ENCODE measurements at regions not wholly inside any gene's neighbourhood (a gene's known extent, or its start where the extent isn't known, plus 50 kb on each side); places are given as distances from the start of the nearest gene placed in this dataset.

- ChIA-PET POLR2A (no interaction called here), CTCF (no interaction called here)
These were observed 195.2 kb downstream of the TLE3 start for GRCh38 chr15:69902414-69903062.

GRCh38 chr15:69903470-69904469, 193.9 kb downstream of the TLE3 start:
- ChIA-PET CTCF (no interaction called here), POLR2A (no interaction called here)

DNA sequence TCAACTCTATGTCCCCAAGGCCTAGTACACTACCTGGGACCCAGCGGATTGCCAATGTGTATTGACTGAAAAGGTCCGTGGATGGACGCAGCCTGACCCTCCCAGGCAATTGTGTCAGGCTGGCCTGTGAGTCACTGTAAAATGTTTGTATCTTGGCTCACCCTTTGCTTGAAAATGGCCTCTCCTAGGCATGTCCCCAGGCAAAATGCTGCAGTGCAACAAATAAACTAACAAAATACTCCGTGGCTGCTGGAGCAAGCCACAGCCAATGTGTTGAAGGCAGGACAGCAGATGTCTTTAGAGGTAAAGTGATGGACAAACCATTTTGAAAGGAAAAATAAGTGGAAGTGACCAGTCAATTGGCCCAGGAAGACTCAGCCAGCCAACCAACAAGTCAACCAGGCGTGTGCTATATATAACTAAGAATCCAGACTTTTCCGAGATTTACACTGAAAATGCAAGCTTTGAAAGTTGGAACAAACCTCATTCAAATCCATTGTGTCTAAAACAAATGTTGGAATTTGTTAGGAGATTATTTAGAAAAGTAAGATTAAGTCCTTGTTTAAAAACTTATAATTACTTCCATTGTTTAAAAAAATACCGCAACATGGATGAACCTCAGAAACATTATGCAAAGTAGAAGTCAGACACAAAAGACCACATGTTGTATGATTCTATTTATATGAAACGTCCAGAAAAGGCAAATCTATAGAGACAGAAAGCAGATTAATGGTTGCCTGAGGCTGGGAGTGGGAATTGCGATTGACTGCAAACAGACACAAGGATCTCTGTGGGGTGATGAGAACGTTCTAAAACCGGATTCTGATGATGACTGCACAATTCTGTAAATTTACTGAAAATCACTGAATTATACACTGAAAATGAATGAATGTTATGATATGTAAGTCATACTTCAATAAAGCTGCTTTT, 191.2 kb downstream of the TLE3 start:
- ChIA-PET CTCF (no interaction called here), POLR2A (no interaction called here)

GRCh38 chr15:69908060-69908459, 189.7 kb downstream of the TLE3 start:
- CTCF ChIA-PET, result no interaction called here
- POLR2A ChIA-PET, result no interaction called here

- POLR2A ChIA-PET, result no interaction called here
- CTCF ChIA-PET, result no interaction called here
These were observed 188.9 kb downstream of the TLE3 start for GRCh38 chr15:69908590-69909420.

GRCh38 chr15:69909719-69910444, 187.8 kb downstream of the TLE3 start:
- POLR2A ChIA-PET, result no interaction called here
- CTCF ChIA-PET, result no interaction called here

GRCh38 chr15:69910514-69910913, 187.2 kb downstream of the TLE3 start:
- POLR2A ChIA-PET, result no interaction called here
- CTCF ChIA-PET, result no interaction called here

DNA sequence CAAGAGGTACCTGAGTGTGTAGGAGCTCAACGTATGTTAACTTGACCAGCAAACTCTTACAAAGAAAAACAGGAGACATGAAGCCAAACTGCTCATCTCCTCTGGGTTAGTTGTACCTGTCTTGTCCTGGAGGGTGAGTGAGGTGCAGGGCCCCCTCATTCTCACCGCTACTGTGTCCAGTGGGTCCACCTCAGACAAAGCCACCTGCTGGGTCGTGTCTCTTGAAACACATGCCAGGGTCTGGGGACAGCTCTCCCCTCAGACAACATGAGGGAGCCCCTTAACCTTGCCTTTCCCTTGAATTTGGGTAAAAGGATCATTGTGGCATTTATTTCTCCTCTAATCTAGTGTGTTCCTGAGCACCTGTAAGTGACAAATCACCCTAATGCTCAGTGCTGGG, 185.6 kb downstream of the TLE3 start:
- ChIA-PET POLR2A (interaction anchor here (0.6 kb wide), 2 partner anchors 76 to 225 kb away, joined by 3 read pairs; no protein-coding TSS in a partner anchor), CTCF (no interaction called here)

DNA sequence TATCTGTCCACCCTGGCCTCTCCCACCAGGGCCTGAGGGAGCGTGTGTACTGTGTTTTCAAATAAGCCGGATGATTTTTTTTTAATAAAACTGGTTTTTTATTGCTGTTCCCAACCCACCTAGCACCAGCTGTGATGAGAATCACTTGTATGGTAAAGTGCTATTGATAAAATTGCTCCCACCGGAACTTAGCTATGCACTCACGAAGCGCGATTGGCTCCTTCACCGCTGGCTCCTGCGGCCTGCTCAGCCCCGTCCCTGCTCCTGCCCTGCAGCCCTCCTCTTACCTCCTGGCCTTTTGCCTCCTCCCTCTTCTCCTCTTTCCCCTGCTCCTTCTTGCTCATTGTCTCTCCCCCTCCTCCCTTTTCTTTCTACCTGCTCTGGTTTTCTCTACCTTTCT, 183.7 kb downstream of the TLE3 start:
- POLR2A ChIA-PET, result no interaction called here
- CTCF ChIA-PET, result no interaction called here

- CTCF ChIA-PET, result no interaction called here
- POLR2A ChIA-PET, result no interaction called here
These were observed 182.8 kb downstream of the TLE3 start for GRCh38 chr15:69914960-69915359.

DNA sequence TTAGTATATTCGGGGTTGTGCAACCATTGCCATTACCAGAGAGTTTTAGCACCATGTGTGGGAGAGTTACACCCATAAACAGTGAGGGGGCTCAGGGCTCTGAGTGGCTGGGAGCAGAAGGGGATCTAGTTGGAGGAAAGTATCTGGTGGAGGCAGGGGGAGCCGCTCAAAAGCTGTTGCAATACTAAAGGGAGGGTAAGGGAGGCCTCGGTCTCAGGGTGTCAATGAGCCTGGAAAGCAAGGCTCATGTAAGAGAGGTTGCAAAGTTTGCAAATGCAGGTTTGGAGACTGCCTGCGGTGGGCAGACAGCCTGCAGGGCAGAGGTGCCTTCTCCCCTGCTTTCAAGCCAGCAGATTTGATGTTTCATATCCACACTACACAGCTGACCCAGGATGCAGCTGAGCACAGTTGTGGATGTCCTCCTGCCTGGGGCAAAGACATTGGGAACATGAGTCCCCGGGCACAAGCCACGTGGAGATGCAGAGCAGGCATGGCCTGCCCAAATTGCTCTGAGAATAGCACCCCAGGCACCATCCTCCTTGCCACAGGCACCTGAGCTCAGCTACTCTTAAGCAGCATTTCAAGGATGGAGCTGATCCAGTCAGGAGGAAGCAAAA, 181.4 kb downstream of the TLE3 start:
- CTCF ChIA-PET, result no interaction called here
- POLR2A ChIA-PET, result no interaction called here

GRCh38 chr15:69917056-69917455, 180.7 kb downstream of the TLE3 start:
- ChIA-PET CTCF (interaction anchor here (1.1 kb wide), 1 partner anchor 764 kb away, joined by 3 read pairs; no protein-coding TSS in a partner anchor), POLR2A (no interaction called here)

- ChIA-PET CTCF (no interaction called here), POLR2A (no interaction called here)
These were observed 177.9 kb downstream of the TLE3 start for GRCh38 chr15:69919816-69920215.

- ChIA-PET POLR2A (no interaction called here), CTCF (no interaction called here)
These were observed 177.5 kb downstream of the TLE3 start for GRCh38 chr15:69920221-69920620.

GRCh38 chr15:69921626-69922619, 175.8 kb downstream of the TLE3 start:
- POLR2A ChIA-PET, result no interaction called here
- CTCF ChIA-PET, result interaction anchor here (0.6 kb wide), 1 partner anchor 612 kb away, joined by 3 read pairs; no protein-coding TSS in a partner anchor

DNA sequence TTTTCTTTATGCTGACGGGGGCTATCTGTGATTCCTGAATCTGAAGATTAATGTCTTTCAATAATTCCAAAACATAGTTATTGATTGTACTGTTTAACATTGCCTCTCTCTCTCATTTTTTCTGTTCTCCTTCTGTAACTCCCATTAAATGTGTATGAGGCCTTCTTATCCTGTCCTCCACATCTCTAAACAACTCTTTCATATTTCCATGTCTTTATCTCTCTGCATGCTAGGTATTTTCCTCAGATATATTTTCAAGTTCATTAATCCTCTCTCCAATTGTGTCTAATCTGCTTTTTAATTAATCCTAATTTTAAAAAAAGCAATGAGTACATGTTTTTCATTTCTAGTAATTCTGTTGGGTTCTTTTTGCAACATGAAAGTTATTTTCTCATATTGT, 173.2 kb downstream of the TLE3 start:
- POLR2A ChIA-PET, result no interaction called here
- CTCF ChIA-PET, result no interaction called here

DNA sequence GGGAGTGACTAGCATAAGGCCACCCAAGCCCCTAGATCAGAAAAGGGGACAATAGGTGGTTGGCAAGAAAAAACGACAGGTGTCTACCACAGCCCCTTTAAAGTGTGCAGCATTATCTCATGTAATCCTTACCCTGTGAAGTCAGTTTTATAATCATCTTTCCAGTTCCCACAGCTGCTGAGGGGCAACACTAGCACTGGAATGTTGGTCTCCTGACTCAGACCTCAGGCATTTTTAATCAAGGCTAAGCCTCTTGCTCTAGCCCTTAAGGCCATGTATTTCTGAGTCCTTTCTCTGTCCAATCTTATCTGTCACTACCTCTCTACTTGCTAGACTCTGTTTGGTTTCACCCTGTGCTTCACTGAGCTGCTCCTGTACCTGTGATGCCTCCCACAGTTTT, 171.7 kb downstream of the TLE3 start:
- CTCF ChIA-PET, result no interaction called here
- POLR2A ChIA-PET, result no interaction called here

Data from activated CD8-positive, alpha-beta memory T cell treated with anti-CD3 and anti-CD28 coated beads for 36 hours (primary cell).